GM21381 (cell line): ENCODE measurements at regions not wholly inside any gene's neighbourhood (a gene's known extent, or its start where the extent isn't known, plus 50 kb on each side); places are given as distances from the start of the nearest gene placed in this dataset.

Source experiments
- ATAC-seq: cut with Tn5 transposase; IDR thresholded peaks from one replicate; pipeline ENCODE4 v1.9.1; 2021; ENCODE audit warnings: mild to moderate bottlenecking, moderate library complexity; ENCODE audit not compliant: unreplicated experiment

- ATAC-seq, result no peak
Measured at GRCh38 chr2:104388296-104388695, 465.6 kb upstream of the POU3F3 start.

GRCh38 chr2:104402825-104403224 is 451.1 kb upstream of the POU3F3 start:
- no peak for ATAC-seq

- no peak for ATAC-seq
Measured at GRCh38 chr2:104404526-104404925, 449.4 kb upstream of the POU3F3 start.

DNA sequence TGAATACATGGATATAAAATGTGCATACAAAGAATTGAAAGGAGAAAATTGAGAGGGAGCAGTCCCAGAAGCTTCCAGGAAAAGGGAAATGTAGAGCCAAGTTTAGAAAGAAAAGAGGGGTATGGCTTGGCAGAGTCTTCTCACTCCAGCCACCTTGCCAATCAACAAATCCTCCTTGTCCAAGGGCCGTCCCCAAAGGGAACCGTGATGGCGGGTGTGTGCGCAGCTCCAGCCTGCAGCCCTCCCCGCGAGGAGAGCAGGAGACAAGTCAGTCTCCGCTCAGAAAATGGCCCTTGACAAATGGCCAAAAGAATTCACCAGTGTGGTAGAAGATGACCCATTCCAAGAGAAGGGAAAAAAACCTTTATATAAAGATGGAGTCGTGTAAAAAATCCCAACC is 448.3 kb upstream of the POU3F3 start:
- ATAC-seq, result no peak

DNA sequence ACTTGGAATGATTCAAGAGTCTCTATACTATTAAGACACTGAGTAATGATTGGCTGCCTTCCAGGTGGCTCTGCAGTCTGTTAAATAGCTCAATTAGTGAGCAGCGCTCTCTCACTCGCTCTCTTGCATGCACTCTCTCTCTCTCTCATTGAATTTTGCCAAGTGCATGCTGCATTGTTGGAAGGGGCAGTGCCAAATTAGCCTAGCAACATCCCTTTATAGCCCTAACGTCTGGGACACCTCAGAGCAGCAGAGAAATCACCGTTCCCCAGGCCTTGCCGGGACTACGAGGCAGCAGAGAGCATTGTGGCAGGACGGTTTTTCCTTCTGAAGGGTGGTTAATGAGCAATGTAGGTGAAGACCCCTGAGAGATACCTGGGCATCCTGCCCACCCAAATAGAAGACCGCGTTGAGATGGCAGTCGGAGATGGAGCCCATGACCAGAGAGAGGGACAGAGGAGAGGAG is 447.6 kb upstream of the POU3F3 start:
- ATAC-seq, result no peak

DNA sequence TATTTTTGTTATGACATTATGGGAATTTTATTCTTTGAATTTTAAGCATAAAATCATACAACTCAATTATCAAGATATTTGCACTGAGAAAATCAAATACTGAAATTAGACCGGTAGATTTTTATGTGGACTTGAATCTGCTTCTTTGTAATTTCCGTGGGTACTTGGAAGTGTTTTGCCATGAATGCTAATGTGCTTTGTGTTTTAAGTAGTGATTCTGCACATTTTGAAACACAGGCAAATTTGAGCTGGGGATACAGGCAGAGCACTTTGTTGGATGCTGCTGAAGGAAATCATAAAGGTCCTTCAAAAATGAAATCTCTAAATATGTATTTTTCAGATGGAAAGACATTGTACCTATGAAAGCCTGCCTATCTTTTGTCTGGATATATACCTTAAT is 446.3 kb upstream of the POU3F3 start:
- no peak for ATAC-seq

DNA sequence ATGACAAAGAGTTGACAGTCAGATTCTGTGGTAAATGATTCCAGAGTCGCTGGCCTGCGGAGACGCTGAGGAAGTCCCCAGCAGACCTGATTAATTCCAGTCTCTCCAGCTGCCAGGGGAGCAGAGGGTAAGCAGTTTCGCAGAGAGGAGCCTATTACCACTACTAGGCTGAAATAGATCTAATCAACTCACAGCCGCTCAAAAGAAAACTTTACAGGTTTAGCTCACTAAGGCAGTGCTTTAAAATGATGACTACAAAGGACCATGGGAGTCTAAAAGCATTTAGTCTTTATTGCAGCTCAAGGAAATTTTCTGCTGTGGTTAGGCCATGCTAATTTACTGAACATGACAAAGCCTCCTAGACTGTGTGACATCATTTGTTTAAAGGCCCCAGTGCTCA is 445.6 kb upstream of the POU3F3 start:
- no peak for ATAC-seq

DNA sequence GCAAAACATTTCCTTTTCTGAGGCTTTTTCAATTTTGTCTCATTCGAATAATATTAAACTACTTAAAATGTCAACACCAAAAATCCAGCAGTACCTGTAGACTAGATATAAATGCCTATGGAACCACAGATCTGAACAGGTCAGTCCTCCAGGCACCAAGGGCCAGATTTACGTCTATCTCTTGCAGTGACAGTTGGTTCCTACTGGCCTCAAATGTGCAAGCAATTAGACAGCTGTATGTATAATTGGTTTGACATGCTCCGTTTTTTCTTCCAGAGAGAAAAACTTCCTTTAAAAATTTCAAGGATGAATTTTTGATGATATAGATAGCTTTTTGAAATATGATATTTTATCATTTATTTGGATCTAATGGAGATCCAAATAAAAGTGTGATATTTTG is 443.8 kb upstream of the POU3F3 start:
- no peak for ATAC-seq

DNA sequence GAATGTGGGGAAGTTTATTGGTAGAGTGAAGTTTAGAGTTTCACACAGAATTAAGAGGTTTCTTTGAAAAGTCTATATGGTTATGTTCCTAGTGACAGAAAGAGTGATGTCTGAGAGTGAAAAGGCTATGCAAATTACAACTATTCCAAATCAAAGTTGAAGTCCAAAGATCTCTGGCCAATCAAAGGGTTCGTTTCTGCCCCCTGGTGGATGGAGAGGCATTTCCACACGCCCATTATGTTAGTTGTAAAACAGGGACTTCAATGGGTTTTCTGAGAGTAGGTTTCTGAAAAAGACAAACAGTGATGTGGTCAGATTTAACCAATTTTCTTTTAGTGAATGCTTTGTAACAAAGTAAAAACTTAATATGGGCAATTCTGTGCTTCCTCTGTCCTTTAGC is 441.5 kb upstream of the POU3F3 start:
- ATAC-seq, result peak; percentile 49

DNA sequence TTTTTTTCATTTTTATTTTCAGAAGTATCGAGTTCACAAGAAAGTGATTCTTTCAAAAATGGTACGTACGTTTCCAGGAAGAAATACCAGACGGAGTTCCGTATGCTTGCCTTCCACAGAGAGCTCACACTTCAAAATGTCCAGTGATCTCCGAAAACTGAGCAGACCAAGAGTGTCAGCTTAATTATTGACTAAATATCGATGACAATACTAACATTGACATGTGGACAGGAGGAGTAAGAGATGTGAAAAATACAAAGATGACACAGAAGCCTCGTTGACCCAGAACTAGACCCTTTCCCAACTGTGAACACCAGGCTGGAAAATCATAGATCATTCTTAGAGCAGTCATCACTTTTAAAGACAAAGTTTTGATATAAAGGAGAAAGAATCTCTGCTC is 440.0 kb upstream of the POU3F3 start:
- ATAC-seq, result no peak

DNA sequence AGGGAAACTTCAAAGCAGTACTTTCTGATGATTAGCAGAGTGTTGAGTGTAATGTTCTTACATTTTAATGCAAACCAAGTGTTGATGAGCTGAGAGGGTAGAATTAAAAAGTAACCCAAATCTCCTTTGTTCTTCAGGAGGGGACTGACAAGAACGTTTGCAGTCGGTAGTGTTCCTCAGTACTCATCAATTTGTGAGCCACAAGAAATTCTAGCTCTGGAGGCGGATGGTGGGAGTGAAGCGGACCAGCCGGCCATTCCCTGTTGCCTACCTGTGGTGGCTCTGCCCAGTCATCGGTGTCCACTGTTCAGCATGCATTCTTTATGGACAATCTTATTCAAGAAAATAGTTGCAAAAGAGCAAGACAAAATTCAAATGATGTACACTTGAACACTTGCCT is 438.6 kb upstream of the POU3F3 start:
- ATAC-seq, result no peak

- no peak for ATAC-seq
Measured at GRCh38 chr2:104416339-104417000, 437.4 kb upstream of the POU3F3 start.

DNA sequence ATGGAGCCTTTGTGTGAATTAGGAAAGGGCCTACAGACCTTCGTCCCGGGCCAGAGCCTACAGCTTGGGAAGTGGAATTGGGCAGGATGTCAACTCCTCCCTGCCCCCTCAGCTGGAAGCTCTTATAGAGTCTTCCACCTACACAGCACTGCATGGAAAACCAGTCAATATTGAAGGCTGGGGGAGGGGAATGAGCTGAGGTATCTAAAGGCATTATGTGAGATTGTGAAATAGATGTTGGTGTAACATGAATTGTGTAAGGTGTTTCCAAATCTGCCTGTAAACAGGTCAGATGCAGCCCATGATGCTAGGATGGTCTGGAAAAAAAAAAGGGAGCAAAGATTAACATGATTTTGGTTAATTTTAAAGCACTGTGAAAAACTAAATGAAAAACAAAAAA is 433.5 kb upstream of the POU3F3 start:
- ATAC-seq, result no peak

- no peak for ATAC-seq
Measured at GRCh38 chr2:104420953-104421352, 433.0 kb upstream of the POU3F3 start.

GRCh38 chr2:104425850-104426595 is 427.9 kb upstream of the POU3F3 start:
- no peak for ATAC-seq

GRCh38 chr2:104428155-104428554 is 425.8 kb upstream of the POU3F3 start:
- ATAC-seq, result no peak

GRCh38 chr2:104429639-104430358 is 424.1 kb upstream of the POU3F3 start:
- no peak for ATAC-seq

DNA sequence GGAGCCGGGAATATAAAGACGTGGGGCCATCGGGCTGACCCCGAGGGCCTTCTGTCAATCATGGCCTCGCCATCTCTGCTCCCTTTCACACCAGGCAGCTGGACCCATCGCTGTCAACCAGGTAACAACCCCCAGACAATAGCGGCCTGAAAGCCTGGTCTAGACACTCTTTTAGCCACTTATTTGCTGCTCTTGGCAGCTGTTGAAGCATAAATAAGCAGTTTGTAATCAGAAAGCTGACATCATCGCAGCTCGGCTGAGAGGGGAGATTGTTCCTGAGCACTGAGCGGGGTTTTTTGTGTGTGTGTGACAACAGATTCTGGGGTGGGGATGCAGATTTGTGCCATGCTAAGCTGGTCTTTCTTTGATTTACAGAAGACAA is 423.6 kb upstream of the POU3F3 start:
- ATAC-seq, result no peak

DNA sequence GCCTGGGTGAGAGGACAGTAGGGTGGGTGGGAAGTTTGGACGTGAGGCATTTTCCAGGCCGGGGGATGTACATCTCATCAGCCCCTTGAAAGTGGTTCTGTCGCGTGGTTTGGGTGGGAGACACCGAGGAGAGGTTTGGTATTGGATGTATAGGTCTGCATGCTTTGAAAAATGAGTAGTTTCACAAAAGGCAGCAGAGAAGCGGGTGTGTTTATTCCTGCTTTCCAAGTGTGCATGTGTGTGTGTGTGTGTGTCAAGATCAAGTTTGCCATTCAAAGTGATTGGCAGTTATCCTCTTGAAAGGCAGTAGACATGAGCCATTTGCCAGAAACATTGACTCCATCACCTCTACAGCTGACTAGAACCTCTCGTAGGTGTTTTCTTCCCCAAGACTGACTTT is 423.1 kb upstream of the POU3F3 start:
- no peak for ATAC-seq

DNA sequence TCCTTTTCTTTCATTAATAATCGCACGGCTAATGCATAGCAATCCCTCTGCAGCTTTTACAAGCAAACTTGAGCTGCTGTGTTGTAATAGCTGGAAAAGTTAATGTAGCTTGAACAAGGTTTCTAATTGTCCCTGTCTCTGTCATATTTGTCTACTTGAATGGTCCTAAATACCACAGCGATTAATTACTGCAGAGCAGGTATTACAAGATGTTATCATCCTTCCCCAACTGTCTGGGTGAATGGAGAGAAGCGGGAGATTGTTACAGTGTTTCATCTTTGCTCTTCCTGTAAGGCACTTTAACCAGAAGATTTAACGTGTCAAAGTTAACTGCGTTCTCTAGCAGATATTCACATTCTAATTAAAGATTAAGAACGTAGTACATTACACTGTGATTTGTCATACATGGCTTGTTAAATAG is 422.2 kb upstream of the POU3F3 start:
- no peak for ATAC-seq

DNA sequence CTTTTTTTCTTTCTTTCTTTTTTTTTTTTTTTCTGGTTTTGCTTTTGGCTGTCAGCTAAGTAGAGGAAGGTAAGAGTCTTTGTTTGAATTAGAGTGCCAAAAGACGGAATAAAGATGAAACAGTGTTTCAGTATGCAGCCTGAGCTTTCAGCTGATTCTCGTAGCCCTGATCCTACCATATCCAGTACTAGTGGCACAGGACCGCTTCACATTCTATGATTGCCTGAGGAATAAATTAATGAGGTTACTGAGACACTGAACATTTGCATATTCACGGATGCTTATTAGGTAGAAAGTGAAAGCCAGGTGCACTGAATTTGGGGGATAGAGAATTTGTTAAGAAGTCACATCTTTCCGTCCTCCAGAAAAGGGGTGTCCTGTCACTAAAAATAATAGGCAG is 421.5 kb upstream of the POU3F3 start:
- no peak for ATAC-seq

GRCh38 chr2:104432991-104433390 is 420.9 kb upstream of the POU3F3 start:
- no peak for ATAC-seq
